WTC11 (cell line): ENCODE measurements at regions not wholly inside any gene's neighbourhood (a gene's known extent, or its start where the extent isn't known, plus 50 kb on each side); places are given as distances from the start of the nearest gene placed in this dataset.

Experiments
- ATAC-seq: fragments of 200-7000 bp; cut with Tn5 transposase; 2 replicates; pipeline ENCODE4 v1.10.0; 2021; ENCODE audit warnings: mild to moderate bottlenecking, moderate library complexity
- CTCF ChIA-PET: fragments of 300-600 bp; sonication (Branson Sonifier 250); formaldehyde crosslinking; loops from one replicate; lab custom pipeline; 2021; ENCODE audit warnings: antibody characterized with exemption; lab: Charles Lee
- POLR2A ChIA-PET: fragments of 350-600 bp; sonication (Branson Sonifier 250); formaldehyde crosslinking; loops from one replicate; lab custom pipeline; 2021; ENCODE audit warnings: antibody characterized with exemption; lab: Charles Lee
- DNase-seq: peaks from one replicate; pipeline ENCODE4 v3.0.0; 2021; ENCODE audit warnings: low spot score
- H3K27ac Mint-ChIP-seq: 2 replicates; pipeline ENCODE4 v1.8.0; 2021; ENCODE audit warnings: mixed read lengths
- H3K27me3 Mint-ChIP-seq: 2 replicates; pipeline ENCODE4 v1.8.0; 2021; ENCODE audit warnings: low read depth, mild to moderate bottlenecking, moderate library complexity, mixed read lengths
- H3K36me3 Mint-ChIP-seq: 2 replicates; pipeline ENCODE4 v1.8.0; 2021; ENCODE audit warnings: mixed read lengths
- H3K4me1 Mint-ChIP-seq: 2 replicates; pipeline ENCODE4 v1.8.0; 2022; ENCODE audit warnings: mixed read lengths
- H3K4me3 Mint-ChIP-seq: 2 replicates; pipeline ENCODE4 v1.8.0; 2021; ENCODE audit warnings: mild to moderate bottlenecking, moderate library complexity, mixed read lengths
- H3K9me3 Mint-ChIP-seq: 2 replicates; pipeline ENCODE4 v1.8.0; 2021; ENCODE audit warnings: mixed read lengths
- AFF4 ChIP-seq: sonication (generic); formaldehyde crosslinking; IDR thresholded peaks from 2 replicates; pipeline ENCODE4 v1.8.1; 2023; ENCODE audit warnings: mild to moderate bottlenecking, missing genetic modification reagents, borderline replicate concordance
- ATF6 ChIP-seq: sonication (generic); formaldehyde crosslinking; IDR thresholded peaks from 2 replicates; pipeline ENCODE4 v1.8.1; 2023; ENCODE audit warnings: mild to moderate bottlenecking, missing genetic modification reagents
- CBFB ChIP-seq: sonication (generic); formaldehyde crosslinking; IDR thresholded peaks from 2 replicates; pipeline ENCODE4 v1.8.1; 2022; ENCODE audit warnings: mild to moderate bottlenecking, low read depth, missing genetic modification reagents
- CDX4 ChIP-seq: fragments of 250-450 bp; sonication (Bioruptor Pico); IDR thresholded peaks from 2 replicates; pipeline ENCODE4 v1.9.0; 2021; ENCODE audit warnings: moderate library complexity, mild to moderate bottlenecking, inconsistent platforms, borderline replicate concordance
- CREM ChIP-seq: sonication (generic); formaldehyde crosslinking; IDR thresholded peaks from 2 replicates; pipeline ENCODE4 v1.8.1; 2022; ENCODE audit warnings: mild to moderate bottlenecking, missing genetic modification reagents, moderate library complexity
- GTF2I ChIP-seq: fragments of 250-450 bp; sonication (Bioruptor Pico); conservative IDR thresholded peaks from 2 replicates; pipeline ENCODE4 v1.4.0; 2021; ENCODE audit warnings: mild to moderate bottlenecking
- KAT7 ChIP-seq: sonication (generic); formaldehyde crosslinking; IDR thresholded peaks from 2 replicates; pipeline ENCODE4 v1.8.1; 2023; ENCODE audit warnings: missing genetic modification reagents, mild to moderate bottlenecking, borderline replicate concordance
- MYBL2 ChIP-seq: sonication (generic); formaldehyde crosslinking; IDR thresholded peaks from 2 replicates; pipeline ENCODE4 v1.8.1; 2023; ENCODE audit warnings: mild to moderate bottlenecking, moderate library complexity, missing genetic modification reagents
- PRDM15 ChIP-seq: sonication (generic); formaldehyde crosslinking; IDR thresholded peaks from 2 replicates; pipeline ENCODE4 v1.8.0; 2022; ENCODE audit warnings: missing genetic modification reagents
- SP1 ChIP-seq: sonication (generic); formaldehyde crosslinking; conservative IDR thresholded peaks from 2 replicates; pipeline ENCODE4 v1.8.1; 2022; ENCODE audit warnings: missing genetic modification reagents
- ZNF219 ChIP-seq: sonication (generic); formaldehyde crosslinking; IDR thresholded peaks from 2 replicates; pipeline ENCODE4 v1.8.0; 2023; ENCODE audit warnings: missing genetic modification reagents, mild to moderate bottlenecking, borderline replicate concordance
- ZNF396 ChIP-seq: fragments of 250-450 bp; sonication (Bioruptor Pico); IDR thresholded peaks from 2 replicates; pipeline ENCODE4 v1.8.0; 2021; ENCODE audit warnings: mild to moderate bottlenecking, moderate library complexity, borderline replicate concordance
- TF ChIP-seq, protein P1 (sequence below): fragments of 250-450 bp; sonication (Bioruptor Pico); IDR thresholded peaks from 2 replicates; pipeline ENCODE4 v1.9.0; 2021; ENCODE audit warnings: mild to moderate bottlenecking
- TF ChIP-seq, protein P2 (sequence below): sonication (generic); formaldehyde crosslinking; IDR thresholded peaks from 2 replicates; pipeline ENCODE4 v1.8.1; 2022; ENCODE audit warnings: low read depth, mild to moderate bottlenecking, moderate library complexity, missing genetic modification reagents, borderline replicate concordance

- ChIA-PET CTCF (interaction anchor here (0.8 to 1.8 kb wide), 3 partner anchors 8 to 335 kb away, joined by 3 to 12 read pairs (median 3); no protein-coding TSS in a partner anchor), POLR2A (no interaction called here)
- H3K36me3 Mint-ChIP-seq = no peaks in the 10 kb centered on the region
- peaks cover 9% of the 10 kb centered on the region for H3K4me1 Mint-ChIP-seq
- no peak overlapping the region for H3K27ac Mint-ChIP-seq
- H3K27me3 Mint-ChIP-seq = no peaks in the 10 kb centered on the region
- DNase-seq (no peak), ATAC-seq (peak; percentile 71)
- no peaks in the 10 kb centered on the region for H3K9me3 Mint-ChIP-seq
- TF ChIP-seq CBFB = no peak
- 0 out of 2 replicates have a peak, but pooled peaks have one; percentile 19 for TF ChIP-seq GTF2I
- no peak for TF ChIP-seq SP1 (CRISPR knock-in tag)
- no peak for TF ChIP-seq CREM
- TF ChIP-seq CDX4 = no peak
- H3K4me3 Mint-ChIP-seq = no peak overlapping the region
These were observed 350.5 kb downstream of the MATN1 start for GRCh38 chr1:30372792-30373433.

GRCh38 chr1:30371888-30372791 lies 351.2 kb downstream of the MATN1 start:
- Mint-ChIP-seq H3K36me3 (no peaks in the 10 kb centered on the region), H3K27me3 (no peaks in the 10 kb centered on the region), H3K4me1 (peaks cover 9% of the 10 kb centered on the region), H3K4me3 (no peak overlapping the region), H3K9me3 (no peaks in the 10 kb centered on the region), H3K27ac (no peak overlapping the region; the same call in 1 of the 2 replicates)
- DNase-seq (no peak), ATAC-seq (no peak)
- CTCF ChIA-PET = interaction anchor here (1.1 to 1.8 kb wide), 2 partner anchors 8 to 336 kb away, joined by 3 to 12 read pairs; no protein-coding TSS in a partner anchor
- TF ChIP-seq, protein P1, sequence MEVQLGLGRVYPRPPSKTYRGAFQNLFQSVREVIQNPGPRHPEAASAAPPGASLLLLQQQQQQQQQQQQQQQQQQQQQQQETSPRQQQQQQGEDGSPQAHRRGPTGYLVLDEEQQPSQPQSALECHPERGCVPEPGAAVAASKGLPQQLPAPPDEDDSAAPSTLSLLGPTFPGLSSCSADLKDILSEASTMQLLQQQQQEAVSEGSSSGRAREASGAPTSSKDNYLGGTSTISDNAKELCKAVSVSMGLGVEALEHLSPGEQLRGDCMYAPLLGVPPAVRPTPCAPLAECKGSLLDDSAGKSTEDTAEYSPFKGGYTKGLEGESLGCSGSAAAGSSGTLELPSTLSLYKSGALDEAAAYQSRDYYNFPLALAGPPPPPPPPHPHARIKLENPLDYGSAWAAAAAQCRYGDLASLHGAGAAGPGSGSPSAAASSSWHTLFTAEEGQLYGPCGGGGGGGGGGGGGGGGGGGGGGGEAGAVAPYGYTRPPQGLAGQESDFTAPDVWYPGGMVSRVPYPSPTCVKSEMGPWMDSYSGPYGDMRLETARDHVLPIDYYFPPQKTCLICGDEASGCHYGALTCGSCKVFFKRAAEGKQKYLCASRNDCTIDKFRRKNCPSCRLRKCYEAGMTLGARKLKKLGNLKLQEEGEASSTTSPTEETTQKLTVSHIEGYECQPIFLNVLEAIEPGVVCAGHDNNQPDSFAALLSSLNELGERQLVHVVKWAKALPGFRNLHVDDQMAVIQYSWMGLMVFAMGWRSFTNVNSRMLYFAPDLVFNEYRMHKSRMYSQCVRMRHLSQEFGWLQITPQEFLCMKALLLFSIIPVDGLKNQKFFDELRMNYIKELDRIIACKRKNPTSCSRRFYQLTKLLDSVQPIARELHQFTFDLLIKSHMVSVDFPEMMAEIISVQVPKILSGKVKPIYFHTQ (CRISPR knock-in tag) = no peak
- TF ChIP-seq PRDM15 (CRISPR knock-in tag) (no peak), ZNF396 (CRISPR knock-in tag) (no peak)
- POLR2A ChIA-PET = no interaction called here

DNA sequence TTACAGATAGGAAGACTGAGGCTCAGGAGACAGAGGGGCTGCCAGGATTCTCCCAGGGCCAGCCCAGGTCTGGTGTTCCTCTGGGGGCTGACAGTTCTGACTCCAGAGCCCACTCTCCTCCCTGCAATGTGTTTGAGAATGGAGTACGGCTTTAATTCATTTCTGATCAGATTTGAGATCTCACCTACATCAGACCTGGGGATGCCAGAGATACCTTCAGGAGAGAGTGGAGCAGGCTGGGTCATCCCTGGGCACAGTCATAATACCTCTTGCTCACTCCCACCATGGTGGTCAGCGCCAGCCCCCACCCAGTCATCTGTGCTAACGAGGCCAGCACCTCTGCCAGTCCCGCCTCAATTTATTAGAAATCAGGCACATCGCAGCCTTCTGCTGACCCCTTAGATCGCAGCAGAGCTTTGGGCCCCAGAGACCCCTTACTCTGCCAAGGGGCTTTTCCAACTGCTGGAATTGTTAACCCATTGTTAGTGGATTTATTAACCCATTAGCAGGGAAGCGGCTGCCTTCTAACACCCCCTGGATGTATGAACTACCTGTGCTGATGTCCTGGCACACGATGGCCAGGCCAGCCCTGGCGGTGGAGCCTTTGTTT lies 352.1 kb downstream of the MATN1 start:
- POLR2A ChIA-PET = no interaction called here
- TF ChIP-seq AFF4 (CRISPR knock-in tag) = no peak
- no peak for TF ChIP-seq ZNF219 (CRISPR knock-in tag)
- TF ChIP-seq, protein P2, sequence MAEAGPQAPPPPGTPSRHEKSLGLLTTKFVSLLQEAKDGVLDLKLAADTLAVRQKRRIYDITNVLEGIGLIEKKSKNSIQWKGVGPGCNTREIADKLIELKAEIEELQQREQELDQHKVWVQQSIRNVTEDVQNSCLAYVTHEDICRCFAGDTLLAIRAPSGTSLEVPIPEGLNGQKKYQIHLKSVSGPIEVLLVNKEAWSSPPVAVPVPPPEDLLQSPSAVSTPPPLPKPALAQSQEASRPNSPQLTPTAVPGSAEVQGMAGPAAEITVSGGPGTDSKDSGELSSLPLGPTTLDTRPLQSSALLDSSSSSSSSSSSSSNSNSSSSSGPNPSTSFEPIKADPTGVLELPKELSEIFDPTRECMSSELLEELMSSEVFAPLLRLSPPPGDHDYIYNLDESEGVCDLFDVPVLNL (CRISPR knock-in tag) = no peak
- no peak for TF ChIP-seq KAT7 (CRISPR knock-in tag)
- no peak for TF ChIP-seq ATF6
- no peak for TF ChIP-seq MYBL2

More for the DNA sequence above, 352.1 kb downstream of the MATN1 start:
- Mint-ChIP-seq H3K9me3 (no peaks in the 10 kb centered on the region), H3K27me3 (no peaks in the 10 kb centered on the region), H3K27ac (no peak overlapping the region), H3K36me3 (no peaks in the 10 kb centered on the region), H3K4me3 (no peak overlapping the region), H3K4me1 (peaks cover 12% of the 10 kb centered on the region)
- CTCF ChIA-PET = interaction anchor here (1.8 kb wide), 1 partner anchor 9 kb away, joined by 12 read pairs; no protein-coding TSS in a partner anchor
- DNase-seq (no peak), ATAC-seq (no peak)
